ENCODE measurements at regions not wholly inside any gene's neighbourhood (a gene's known extent, or its start where the extent isn't known, plus 50 kb on each side); places are given as distances from the start of the nearest gene placed in this dataset.
"Not testable (repeated sequence)": the region's sequence is repeated elsewhere in the genome, so short reads cannot be mapped to it uniquely, and the experiment has no call there.

GRCh38 chr4:156390599-156391324, 437.1 kb upstream of the CTSO start:
- DNase-seq, result no peak

- peak; percentile 63 for DNase-seq
Measured at GRCh38 chr4:156388826-156389225, 435.2 kb upstream of the CTSO start.

GRCh38 chr4:156378033-156378665, 424.5 kb upstream of the CTSO start:
- DNase-seq, result peak; percentile 61

- DNase-seq, result peak; percentile 71
Measured at GRCh38 chr4:156377036-156377710, 423.5 kb upstream of the CTSO start.

GRCh38 chr4:156374894-156375293, 421.2 kb upstream of the CTSO start:
- DNase-seq, result no peak

GRCh38 chr4:156374069-156374468, 420.4 kb upstream of the CTSO start:
- no peak for DNase-seq

- not testable (repeated sequence) for DNase-seq
Measured at GRCh38 chr4:156367502-156367901, 413.8 kb upstream of the CTSO start.

- peak; percentile 72 for DNase-seq
Measured at GRCh38 chr4:156362581-156362980, 408.9 kb upstream of the CTSO start.

GRCh38 chr4:156347412-156348075, 393.9 kb upstream of the CTSO start:
- DNase-seq, result peak; percentile 87

- DNase-seq, result no peak
Measured at GRCh38 chr4:156346959-156347385, 393.3 kb upstream of the CTSO start.

- DNase-seq, result no peak
Measured at GRCh38 chr4:156344397-156344796, 390.7 kb upstream of the CTSO start.

- peak; percentile 35 for DNase-seq
Measured at GRCh38 chr4:156336511-156336910, 382.8 kb upstream of the CTSO start.

GRCh38 chr4:156335721-156336120, 382.1 kb upstream of the CTSO start:
- DNase-seq, result no peak

- no peak for DNase-seq
Measured at GRCh38 chr4:156330436-156331031, 376.9 kb upstream of the CTSO start.

- DNase-seq, result no peak
Measured at GRCh38 chr4:156329779-156330178, 376.1 kb upstream of the CTSO start.

- DNase-seq, result no peak
Measured at GRCh38 chr4:156328882-156329281, 375.2 kb upstream of the CTSO start.

- no peak for DNase-seq
Measured at GRCh38 chr4:156326246-156326645, 372.6 kb upstream of the CTSO start.

- peak; percentile 86 for DNase-seq
Measured at GRCh38 chr4:156322592-156322991, 368.9 kb upstream of the CTSO start.

- peak; percentile 91 for DNase-seq
Measured at GRCh38 chr4:156321203-156321602, 367.5 kb upstream of the CTSO start.

- DNase-seq, result no peak
Measured at GRCh38 chr4:156313497-156313896, 359.8 kb upstream of the CTSO start.

GRCh38 chr4:156312261-156312847, 358.7 kb upstream of the CTSO start:
- DNase-seq, result no peak

- no peak for DNase-seq
Measured at GRCh38 chr4:156309031-156309430, 355.4 kb upstream of the CTSO start.

GRCh38 chr4:156303708-156304107, 350.0 kb upstream of the CTSO start:
- DNase-seq, result no peak
